Urinary bladder (tissue), 3 donors: ENCODE measurements at regions not wholly inside any gene's neighbourhood (a gene's known extent, or its start where the extent isn't known, plus 50 kb on each side); places are given as distances from the start of the nearest gene placed in this dataset.
"Not testable (repeated sequence)": the region's sequence is repeated elsewhere in the genome, so short reads cannot be mapped to it uniquely, and the experiment has no call there.

ENCODE experiments used
- DNase-seq: peaks from one replicate; pipeline ENCODE4 v3.0.0-alpha.2; 2015; ENCODE audit errors: extremely low spot score
- H3K27ac ChIP-seq: one replicate; pipeline ENCODE4 v1.5.1; 2013; ENCODE audit warnings: low read depth, mild to moderate bottlenecking, moderate library complexity
- H3K36me3 ChIP-seq: one replicate; pipeline ENCODE4 v1.6.1; 2013; ENCODE audit warnings: mild to moderate bottlenecking, moderate library complexity; ENCODE audit not compliant: insufficient read depth
- H3K4me1 ChIP-seq: one replicate; pipeline ENCODE4 v1.6.1; 2013; ENCODE audit warnings: mild to moderate bottlenecking, moderate library complexity; ENCODE audit not compliant: insufficient read depth
- H3K4me3 ChIP-seq: one replicate; pipeline ENCODE4 v1.5.1; 2013; ENCODE audit warnings: low read depth, low read length
- WGBS: extraction: QIAGEN DNeasy Blood & Tissue Kit; methylation state at CpG from one replicate; pipeline ENCODE4 v1.1.7; 2013; 5-methylcytosine and 5-hydroxymethylcytosine counted together
- donor health status: healthy with polysubstance abuse.
- donor health status: healthy.

GRCh38 chr5:127133071-127133470, 59.8 kb upstream of the C5orf63 start:
- H3K36me3 ChIP-seq = no peaks in the 10 kb centered on the region
- WGBS = 45% methylated on average over 3 of the region's 3 CpGs
- H3K4me1 ChIP-seq = no peaks in the 10 kb centered on the region
- no peak overlapping the region for H3K27ac ChIP-seq
- no peak overlapping the region for H3K4me3 ChIP-seq
- DNase-seq = no peak

DNA sequence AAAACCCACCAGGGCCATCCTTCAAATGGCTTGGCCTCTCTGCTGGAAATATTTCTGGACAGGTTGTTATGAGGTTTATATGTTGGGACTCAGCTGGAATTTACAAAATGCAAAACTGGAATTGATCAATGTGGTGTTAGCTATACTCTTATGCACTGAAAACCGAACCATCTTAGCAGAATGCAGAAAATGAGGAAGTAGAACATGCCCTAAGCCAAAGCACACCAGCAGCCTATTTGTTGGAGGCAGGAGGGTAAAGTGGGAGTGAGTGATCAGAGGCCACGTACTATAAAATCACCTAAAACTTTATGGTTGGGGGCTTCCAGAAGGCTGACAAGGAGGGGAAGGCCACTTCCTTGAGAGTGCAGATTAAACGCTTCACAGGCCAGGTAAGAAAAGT, 63.6 kb upstream of the C5orf63 start:
- Histone ChIP-seq H3K27ac (no peak overlapping the region), H3K36me3 (no peaks in the 10 kb centered on the region), H3K4me3 (no peak overlapping the region), H3K4me1 (no peaks in the 10 kb centered on the region)
- no peak for DNase-seq
- WGBS = 48% methylated on average over 3 of the region's 3 CpGs

GRCh38 chr5:127143722-127144121, 70.4 kb upstream of the C5orf63 start:
- H3K4me3 ChIP-seq = no peak overlapping the region

GRCh38 chr5:127153031-127153430, 79.7 kb upstream of the C5orf63 start:
- WGBS = 85% methylated on average over 2 of the region's 2 CpGs
- no peak for DNase-seq
- H3K27ac ChIP-seq = no peak overlapping the region
- no peaks in the 10 kb centered on the region for H3K36me3 ChIP-seq
- no peaks in the 10 kb centered on the region for H3K4me1 ChIP-seq
- no peak overlapping the region for H3K4me3 ChIP-seq

More at GRCh38 chr5:127143722-127144121, 70.4 kb upstream of the C5orf63 start:
- Histone ChIP-seq H3K27ac (no peak overlapping the region), H3K4me1 (no peaks in the 10 kb centered on the region), H3K36me3 (no peaks in the 10 kb centered on the region)
- WGBS = 93% methylated on average over 13 of the region's 13 CpGs
- DNase-seq = no peak

GRCh38 chr5:127153521-127153920, 80.2 kb upstream of the C5orf63 start:
- no peaks in the 10 kb centered on the region for H3K36me3 ChIP-seq

GRCh38 chr5:127163750-127164149, 90.4 kb upstream of the C5orf63 start:
- H3K36me3 ChIP-seq = no peaks in the 10 kb centered on the region
- H3K4me3 ChIP-seq = no peak overlapping the region
- no peak overlapping the region for H3K27ac ChIP-seq
- H3K4me1 ChIP-seq = no peaks in the 10 kb centered on the region
- DNase-seq = no peak

More at GRCh38 chr5:127153521-127153920, 80.2 kb upstream of the C5orf63 start:
- WGBS = 94% methylated on average over 3 of the region's 3 CpGs
- no peak for DNase-seq
- no peaks in the 10 kb centered on the region for H3K4me1 ChIP-seq
- H3K27ac ChIP-seq = no peak overlapping the region
- no peak overlapping the region for H3K4me3 ChIP-seq

- Histone ChIP-seq H3K27ac (no peak overlapping the region), H3K4me1 (no peaks in the 10 kb centered on the region), H3K4me3 (no peak overlapping the region), H3K36me3 (no peaks in the 10 kb centered on the region)
- DNase-seq = no peak
- WGBS = 84% methylated on average over 10 of the region's 10 CpGs
Observed at GRCh38 chr5:127170918-127171600, 97.8 kb upstream of the C5orf63 start.

GRCh38 chr5:127176769-127177168, 103.5 kb upstream of the C5orf63 start:
- Histone ChIP-seq H3K4me1 (no peaks in the 10 kb centered on the region), H3K4me3 (no peak overlapping the region), H3K36me3 (no peaks in the 10 kb centered on the region), H3K27ac (no peak overlapping the region)
- WGBS = 64% methylated on average over 2 of the region's 2 CpGs
- DNase-seq = no peak

- H3K36me3 ChIP-seq, H3K4me1 ChIP-seq, DNase-seq, H3K4me3 ChIP-seq, H3K27ac ChIP-seq: not testable (repeated sequence)
- 85% methylated on average over 8 of the region's 8 CpGs for WGBS
Observed at GRCh38 chr5:127182631-127183030, 108.0 kb upstream of the MEGF10 start.

DNA sequence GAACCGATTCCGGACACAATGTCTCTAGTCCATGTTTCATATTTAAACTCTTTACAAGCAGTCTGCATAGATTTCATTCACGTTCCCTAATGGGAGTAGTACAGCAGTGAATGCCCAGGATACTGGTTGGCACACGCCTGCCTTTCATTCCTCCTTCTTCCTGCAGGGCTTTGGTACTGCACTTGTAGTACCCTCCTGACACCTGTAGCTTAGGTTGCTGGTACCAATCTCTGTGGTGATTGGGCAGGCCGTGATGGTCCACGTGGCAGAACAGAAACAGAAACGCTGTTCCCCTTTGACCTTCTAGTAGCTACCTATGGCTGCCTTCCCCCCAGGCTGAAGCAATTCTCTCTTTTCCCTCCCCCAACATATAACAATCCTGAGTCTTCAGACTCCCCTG, 107.3 kb upstream of the MEGF10 start:
- no peak overlapping the region for H3K27ac ChIP-seq
- no peaks in the 10 kb centered on the region for H3K36me3 ChIP-seq
- DNase-seq = no peak
- H3K4me1 ChIP-seq = no peaks in the 10 kb centered on the region
- no peak overlapping the region for H3K4me3 ChIP-seq
- WGBS = 91% methylated on average over 7 of the region's 7 CpGs

DNA sequence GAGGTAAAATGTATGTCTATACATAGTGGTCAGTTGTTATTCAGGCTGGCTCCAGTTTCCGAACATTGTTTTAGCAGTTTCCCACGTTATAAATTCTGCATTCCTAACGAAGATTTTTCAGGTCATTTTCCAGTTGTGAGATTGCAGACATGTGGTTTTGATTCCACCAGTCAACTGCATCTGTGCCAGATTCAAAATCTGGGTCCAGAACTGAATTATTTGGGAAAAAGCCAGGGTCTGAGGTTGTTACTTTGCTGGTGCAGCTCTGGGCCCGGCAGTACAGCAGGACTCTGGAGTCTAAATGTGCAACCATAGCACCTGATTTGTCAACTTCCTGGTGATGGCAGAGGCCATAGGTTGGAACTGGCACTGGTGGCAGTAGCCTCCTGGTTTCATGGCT, 105.7 kb upstream of the MEGF10 start:
- no peak for DNase-seq
- 53% methylated on average over 4 of the region's 4 CpGs for WGBS
- H3K36me3 ChIP-seq = no peaks in the 10 kb centered on the region

DNA sequence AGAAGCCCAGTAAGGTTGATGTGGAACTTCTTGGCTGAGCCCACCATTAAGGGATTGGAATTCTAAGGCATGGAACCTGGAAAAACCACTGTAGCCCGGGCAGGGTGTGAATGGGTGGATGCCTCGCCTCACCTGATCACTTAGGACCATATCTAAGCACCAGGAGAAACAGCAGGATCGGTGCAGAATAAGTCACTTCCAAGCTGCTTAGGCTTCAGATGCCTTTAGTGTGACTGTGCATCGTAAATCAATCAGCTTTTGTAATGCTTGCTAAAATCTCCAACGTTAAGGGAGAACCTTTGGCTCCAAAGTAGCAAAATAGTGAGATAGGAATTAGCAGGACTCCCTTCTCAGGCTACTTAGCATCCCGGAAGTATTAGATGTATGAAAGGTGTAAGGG, 103.9 kb upstream of the MEGF10 start:
- no peak for DNase-seq
- Histone ChIP-seq H3K4me1 (no peaks in the 10 kb centered on the region), H3K36me3 (no peaks in the 10 kb centered on the region), H3K27ac (no peak overlapping the region), H3K4me3 (no peak overlapping the region)
- WGBS = 61% methylated on average over 6 of the region's 6 CpGs

More for the DNA sequence above, 105.7 kb upstream of the MEGF10 start:
- Histone ChIP-seq H3K4me3 (no peak overlapping the region), H3K27ac (no peak overlapping the region), H3K4me1 (no peaks in the 10 kb centered on the region)

DNA sequence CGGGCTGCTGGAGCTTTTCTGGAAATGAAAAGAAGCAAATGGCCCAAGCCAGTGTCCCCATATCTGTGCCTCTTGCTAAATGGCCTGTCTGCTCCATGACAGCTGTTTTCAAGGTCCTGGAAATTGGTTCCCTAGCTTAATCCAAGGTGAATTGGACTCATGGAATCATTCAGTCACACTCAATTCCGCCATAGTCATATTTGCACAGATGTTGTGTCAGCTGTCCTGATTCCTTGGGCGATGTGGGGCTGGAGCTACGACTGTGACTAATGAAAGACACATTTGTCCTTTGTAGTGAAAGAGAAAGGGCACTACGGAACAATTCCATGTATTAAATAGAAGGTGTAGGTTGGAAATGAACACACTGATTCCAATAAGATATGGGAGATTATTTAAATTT, 102.9 kb upstream of the MEGF10 start:
- no peak overlapping the region for H3K27ac ChIP-seq
- no peaks in the 10 kb centered on the region for H3K4me1 ChIP-seq
- 72% methylated on average over 5 of the region's 5 CpGs for whole genome bisulfite sequencing
- H3K4me3 ChIP-seq = no peak overlapping the region
- DNase-seq = no peak
- H3K36me3 ChIP-seq = no peaks in the 10 kb centered on the region

GRCh38 chr5:127192150-127192549, 98.4 kb upstream of the MEGF10 start:
- H3K4me3 ChIP-seq = no peak overlapping the region
- no peak for DNase-seq
- H3K27ac ChIP-seq = no peak overlapping the region
- 87% methylated on average over 3 of the region's 3 CpGs for WGBS
- H3K36me3 ChIP-seq = no peaks in the 10 kb centered on the region
- H3K4me1 ChIP-seq = no peaks in the 10 kb centered on the region
